IMR-90 (cell line): ENCODE measurements at regions not wholly inside any gene's neighbourhood (a gene's known extent, or its start where the extent isn't known, plus 50 kb on each side); places are given as distances from the start of the nearest gene placed in this dataset.

Source experiments
- ATAC-seq: fragments of 200-7000 bp; cut with Tn5 transposase; 2 replicates; pipeline ENCODE4 v1.9.1; 2020; ENCODE audit warnings: low read depth, mild to moderate bottlenecking, moderate library complexity
- BruUV-seq: library from RNA; stranded (reverse); fragments of 400-500 nt; replicated peaks from 2 replicates; lab custom pipeline; 2021; lab: Mats Ljungman, UMichigan
- CTCF ChIA-PET: fragments of 300-600 bp; formaldehyde crosslinking; extraction: SDS; loops from one replicate; lab custom pipeline; 2021; ENCODE audit warnings: antibody characterized with exemption; lab: Yijun Ruan, JAX
- POLR2A ChIA-PET: fragments of 300-600 bp; sonication (Branson Sonifier 250); formaldehyde crosslinking; loops from one replicate; lab custom pipeline; 2022; ENCODE audit warnings: antibody characterized with exemption; ENCODE audit not compliant: unreplicated experiment; lab: Charles Lee
- DNase-seq: peaks from one replicate; pipeline ENCODE4 v3.0.0; 2013
- H2AFZ ChIP-seq: replicated peaks from 2 replicates; pipeline ENCODE3; 2013; ENCODE audit warnings: low read length, mild to moderate bottlenecking; ENCODE audit not compliant: poor library complexity
- H2AK5ac ChIP-seq: 2 replicates; pipeline ENCODE4 v1.6.1; 2013; ENCODE audit warnings: low read depth, low read length, inconsistent platforms
- H2AK9ac ChIP-seq: replicated peaks from 2 replicates; pipeline ENCODE3; 2013; ENCODE audit warnings: mild to moderate bottlenecking, low read depth, low read length, moderate library complexity; ENCODE audit not compliant: poor library complexity
- H2BK120ac ChIP-seq: 2 replicates; pipeline ENCODE4 v1.6.1; 2013; ENCODE audit warnings: low read depth, low read length, inconsistent platforms
- H2BK15ac ChIP-seq: 3 replicates; pipeline ENCODE4 v1.6.1; 2013; ENCODE audit warnings: low read depth, low read length, inconsistent platforms
- H2BK20ac ChIP-seq: 2 replicates; pipeline ENCODE4 v1.6.1; 2013; ENCODE audit warnings: low read depth, mild to moderate bottlenecking, inconsistent platforms, low read length, moderate library complexity
- H2BK5ac ChIP-seq: 2 replicates; pipeline ENCODE4 v1.6.1; 2013; ENCODE audit warnings: mild to moderate bottlenecking, low read depth, low read length, inconsistent platforms; ENCODE audit not compliant: poor library complexity, severe bottlenecking
- H3K14ac ChIP-seq: replicated peaks from 2 replicates; pipeline ENCODE4 v1.6.1; 2013; ENCODE audit warnings: low read depth, low read length, inconsistent platforms
- H3K18ac ChIP-seq: 2 replicates; pipeline ENCODE4 v1.6.1; 2013; ENCODE audit warnings: low read depth, low read length, control low read depth
- H3K23ac ChIP-seq: 2 replicates; pipeline ENCODE4 v1.6.1; 2013; ENCODE audit warnings: low read depth, low read length, inconsistent platforms
- H3K27ac ChIP-seq: 2 replicates; pipeline ENCODE4 v1.5.1; 2013; ENCODE audit warnings: mild to moderate bottlenecking, control low read depth, low read length; ENCODE audit not compliant: insufficient read depth
- H3K27me3 ChIP-seq: 2 replicates; pipeline ENCODE4 v1.6.1; 2013; ENCODE audit warnings: low read length; ENCODE audit not compliant: control insufficient read depth, insufficient read depth
- H3K36me3 ChIP-seq: 2 replicates; pipeline ENCODE4 v1.6.1; 2013; ENCODE audit warnings: low read length, mixed read lengths; ENCODE audit not compliant: control insufficient read depth, insufficient read depth
- H3K4ac ChIP-seq: 2 replicates; pipeline ENCODE4 v1.6.1; 2013; ENCODE audit warnings: low read depth, low read length, inconsistent platforms
- H3K4me1 ChIP-seq: 2 replicates; pipeline ENCODE4 v1.6.1; 2013; ENCODE audit warnings: low read length, mixed read lengths; ENCODE audit not compliant: control insufficient read depth, insufficient read depth
- H3K4me2 ChIP-seq: 2 replicates; pipeline ENCODE4 v1.6.1; 2013; ENCODE audit warnings: low read depth, mild to moderate bottlenecking, control low read depth, low read length, moderate library complexity
- H3K4me3 ChIP-seq: 2 replicates; pipeline ENCODE4 v1.5.1; 2013; ENCODE audit warnings: low read depth, mild to moderate bottlenecking, control low read depth, low read length, moderate library complexity; ENCODE audit not compliant: insufficient read depth
- H3K56ac ChIP-seq: 2 replicates; pipeline ENCODE4 v1.6.1; 2013; ENCODE audit warnings: low read length, inconsistent platforms; ENCODE audit not compliant: insufficient read depth; ENCODE audit errors: extremely low read depth
- H3K79me1 ChIP-seq, 2 experiments: 2 replicates each; pipeline ENCODE4 v1.6.1; 2013; ENCODE audit warnings: low read length in 2 of 2, inconsistent platforms in 1 of 2, low read depth in 1 of 2
- H3K9ac ChIP-seq: 2 replicates; pipeline ENCODE4 v1.6.1; 2013; ENCODE audit warnings: low read depth, low read length, control low read depth
- H3K9me1 ChIP-seq: 2 replicates; pipeline ENCODE4 v1.6.1; 2013; ENCODE audit warnings: low read length, inconsistent platforms; ENCODE audit not compliant: insufficient read depth
- H3K9me3 ChIP-seq: 2 replicates; pipeline ENCODE4 v1.6.1; 2013; ENCODE audit warnings: low read length; ENCODE audit not compliant: control insufficient read depth, insufficient read depth
- H4K20me1 ChIP-seq: 2 replicates; pipeline ENCODE4 v1.6.1; 2013; ENCODE audit warnings: low read length, inconsistent platforms; ENCODE audit not compliant: insufficient read depth
- H4K5ac ChIP-seq: 2 replicates; pipeline ENCODE4 v1.6.1; 2013; ENCODE audit warnings: mild to moderate bottlenecking, low read depth, low read length, control low read depth
- H4K8ac ChIP-seq, 2 experiments: 2 replicates each; pipeline ENCODE4 v1.6.1; 2013; ENCODE audit warnings: low read depth in 2 of 2, low read length in 2 of 2, control low read depth in 1 of 2, inconsistent platforms in 1 of 2
- H4K91ac ChIP-seq: 2 replicates; pipeline ENCODE4 v1.6.1; 2013; ENCODE audit warnings: low read depth, low read length, inconsistent platforms; ENCODE audit not compliant: insufficient read depth
- BHLHE40 ChIP-seq: fragments of 150-350 bp; IDR thresholded peaks from 2 replicates; pipeline ENCODE4 v1.6.1; 2016; ENCODE audit warnings: mild to moderate bottlenecking, low read depth, low read length
- CEBPB ChIP-seq: IDR thresholded peaks from 2 replicates; pipeline ENCODE4 v1.6.1; 2012; ENCODE audit warnings: low read depth, low read length, improper control_type of control experiment
- CHD1 ChIP-seq: IDR thresholded peaks from 2 replicates; pipeline ENCODE4 v1.6.1; 2012; ENCODE audit warnings: low read depth, low read length, improper control_type of control experiment
- FOS ChIP-seq: fragments of 150-350 bp; IDR thresholded peaks from 2 replicates; pipeline ENCODE4 v1.6.1; 2016; ENCODE audit warnings: low read depth, low read length
- MAFK ChIP-seq: IDR thresholded peaks from 2 replicates; pipeline ENCODE4 v1.6.1; 2012; ENCODE audit warnings: low read depth, low read length, improper control_type of control experiment
- MAZ ChIP-seq: IDR thresholded peaks from 2 replicates; pipeline ENCODE4 v1.6.1; 2012; ENCODE audit warnings: low read depth, mild to moderate bottlenecking, low read length, improper control_type of control experiment, moderate library complexity, borderline replicate concordance
- MXI1 ChIP-seq: IDR thresholded peaks from 2 replicates; pipeline ENCODE4 v1.6.1; 2012; ENCODE audit warnings: low read depth, mild to moderate bottlenecking, low read length, moderate library complexity, borderline replicate concordance
- NFE2L2 ChIP-seq: fragments of 150-350 bp; IDR thresholded peaks from 2 replicates; pipeline ENCODE4 v1.6.1; 2016; ENCODE audit warnings: low read depth, mild to moderate bottlenecking, low read length
- RFX5 ChIP-seq: IDR thresholded peaks from 2 replicates; pipeline ENCODE4 v1.8.0; 2012; ENCODE audit warnings: low read depth, mild to moderate bottlenecking, low read length, moderate library complexity
- WGBS, 2 experiments: methylation state at CpG; one replicate each; pipeline versions ENCODE4 v1.1.5 to v1.1.7; 2013; ENCODE audit warnings: missing lambda C conversion rate in 2 of 2; ENCODE audit not compliant: insufficient read length in 1 of 2; ENCODE audit errors: extremely low coverage in 2 of 2; 5-methylcytosine and 5-hydroxymethylcytosine counted together
- dilution Hi-C: fragments of 300-500 bp; cut with HindIII; formaldehyde crosslinking; loops from one replicate; pipeline ENCODE4 v1.14.3; 2018; ENCODE audit warnings: low sequenced_read_pairs; ENCODE audit not compliant: unreplicated experiment
- in situ Hi-C: fragments of 300-500 bp; cut with MboI; formaldehyde crosslinking; loops from 3 replicates; pipeline ENCODE4 v1.14.3; 2019; ENCODE audit warnings: low sequenced_read_pairs, inconsistent platforms, mixed read lengths
- intact Hi-C: fragments of 100-400 bp; cut with micrococcal nuclease; formaldehyde crosslinking; loops from 2 replicates; pipeline ENCODE4 v1.10.0; 2022
- TF ChIP-seq, protein P1 (sequence below): conservative IDR thresholded peaks from 2 replicates; pipeline ENCODE4 v1.5.1; 2012; ENCODE audit warnings: mild to moderate bottlenecking, low read depth, low read length, improper control_type of control experiment
- TF ChIP-seq, protein P2 (sequence below): fragments of 150-350 bp; IDR thresholded peaks from 2 replicates; pipeline ENCODE4 v1.6.1; 2017; ENCODE audit warnings: mild to moderate bottlenecking, antibody characterized with exemption, low read length, low read depth

DNA sequence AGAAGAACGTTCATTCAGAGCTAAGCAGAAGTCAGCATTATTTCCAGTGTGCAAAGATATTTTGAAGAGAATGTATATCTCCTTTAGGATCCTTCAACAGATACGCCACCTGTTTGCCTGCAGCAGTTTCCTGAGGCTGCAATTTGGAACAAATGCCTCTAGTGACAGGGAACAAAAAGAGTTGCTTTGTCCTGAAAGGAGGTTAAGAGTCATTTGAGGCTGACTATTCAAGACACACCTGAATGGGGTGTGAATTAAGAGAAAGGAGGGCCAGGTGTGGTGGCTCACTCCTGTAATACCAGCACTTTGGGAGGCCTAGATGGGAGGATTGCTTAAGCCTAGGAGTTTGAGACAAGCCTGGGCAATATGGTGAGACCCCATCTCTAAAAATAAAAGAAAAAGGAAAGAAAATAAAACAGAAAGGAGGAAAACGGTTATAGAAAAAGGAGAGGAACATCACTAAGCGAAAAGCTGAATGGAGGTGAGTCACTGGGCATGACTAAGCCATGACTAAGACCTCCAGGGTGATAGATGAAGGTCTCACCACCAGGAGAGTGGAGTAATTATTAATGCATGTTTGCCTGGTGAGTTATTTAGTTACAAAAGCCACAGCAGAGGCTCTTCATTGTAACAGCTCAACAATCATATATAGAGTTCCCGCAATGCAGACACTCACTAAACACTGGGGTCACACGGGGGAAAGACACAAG lies 255.2 kb upstream of the TNC start:
- peak; percentile 98 for DNase-seq

More for the DNA sequence above, 255.2 kb upstream of the TNC start:
- peak overlapping the region; percentile 94 for H2BK20ac ChIP-seq
- peak overlapping the region; percentile 57; the same call in 2 of the 3 replicates for H2BK15ac ChIP-seq
- H4K8ac ChIP-seq, result peak overlapping the region; percentile 33 to 54
- no peaks in the 10 kb centered on the region; the same call in 1 of the 2 replicates for H3K9me3 ChIP-seq
- peak overlapping the region; percentile 83 for H3K4ac ChIP-seq
- no CpG with 5 or more reads among the region's 6 CpGs for WGBS, 2 experiments
- peak overlapping the region; percentile 50; the same call in 1 of the 2 replicates for H3K14ac ChIP-seq
- ATAC-seq, result peak; percentile 81
- dilution Hi-C loops (no loop called here), intact Hi-C loops (loop anchor here (2.0 to 10.0 kb wide), 3 partner anchors 144 to 168 kb away; no protein-coding TSS in a partner anchor), in situ Hi-C loops (no loop called here)
- H3K18ac ChIP-seq, result peak overlapping the region; percentile 90
- H2AK5ac ChIP-seq, result peak overlapping the region; percentile 90
- no peak overlapping the region for H2AFZ ChIP-seq
- H2BK120ac ChIP-seq, result peak overlapping the region; percentile 83
- H3K4me1 ChIP-seq, result peaks cover 10% of the 10 kb centered on the region
- peak overlapping the region; percentile 84 for H4K5ac ChIP-seq
- H2BK5ac ChIP-seq, result peak overlapping the region; percentile 82
- BruUV-seq, result no TSS peak
- H4K91ac ChIP-seq, result peak overlapping the region; percentile 88
- H3K36me3 ChIP-seq, result no peaks in the 10 kb centered on the region
- H3K9ac ChIP-seq, result peak overlapping the region; percentile 53; the same call in 1 of the 2 replicates
- no peak overlapping the region for H2AK9ac ChIP-seq
- POLR2A ChIA-PET, result no interaction called here
- H3K27ac ChIP-seq, result peak overlapping the region; percentile 86
- H3K27me3 ChIP-seq, result no peaks in the 10 kb centered on the region
- H3K4me3 ChIP-seq, result no peak overlapping the region
- peak overlapping the region; percentile 62 for H3K4me2 ChIP-seq
- H3K79me1 ChIP-seq, result no peaks in the 10 kb centered on the region
- no peaks in the 10 kb centered on the region for H4K20me1 ChIP-seq
- H3K56ac ChIP-seq, result peak overlapping the region; percentile 13; the same call in 1 of the 2 replicates
- TF ChIP-seq FOS (peak; percentile 99), RFX5 (no peak), MXI1 (no peak), CHD1 (no peak), CEBPB (peak; percentile 43; the same call in 1 of the 2 replicates), BHLHE40 (peak; percentile 75; the same call in 1 of the 2 replicates), NFE2L2 (peak; percentile 69; the same call in 1 of the 2 replicates), MAZ (peak; percentile 38; the same call in 1 of the 2 replicates), MAFK (peak; percentile 43; the same call in 1 of the 2 replicates)
- TF ChIP-seq, protein P1, sequence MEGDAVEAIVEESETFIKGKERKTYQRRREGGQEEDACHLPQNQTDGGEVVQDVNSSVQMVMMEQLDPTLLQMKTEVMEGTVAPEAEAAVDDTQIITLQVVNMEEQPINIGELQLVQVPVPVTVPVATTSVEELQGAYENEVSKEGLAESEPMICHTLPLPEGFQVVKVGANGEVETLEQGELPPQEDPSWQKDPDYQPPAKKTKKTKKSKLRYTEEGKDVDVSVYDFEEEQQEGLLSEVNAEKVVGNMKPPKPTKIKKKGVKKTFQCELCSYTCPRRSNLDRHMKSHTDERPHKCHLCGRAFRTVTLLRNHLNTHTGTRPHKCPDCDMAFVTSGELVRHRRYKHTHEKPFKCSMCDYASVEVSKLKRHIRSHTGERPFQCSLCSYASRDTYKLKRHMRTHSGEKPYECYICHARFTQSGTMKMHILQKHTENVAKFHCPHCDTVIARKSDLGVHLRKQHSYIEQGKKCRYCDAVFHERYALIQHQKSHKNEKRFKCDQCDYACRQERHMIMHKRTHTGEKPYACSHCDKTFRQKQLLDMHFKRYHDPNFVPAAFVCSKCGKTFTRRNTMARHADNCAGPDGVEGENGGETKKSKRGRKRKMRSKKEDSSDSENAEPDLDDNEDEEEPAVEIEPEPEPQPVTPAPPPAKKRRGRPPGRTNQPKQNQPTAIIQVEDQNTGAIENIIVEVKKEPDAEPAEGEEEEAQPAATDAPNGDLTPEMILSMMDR, result no peak
- TF ChIP-seq, protein P2, sequence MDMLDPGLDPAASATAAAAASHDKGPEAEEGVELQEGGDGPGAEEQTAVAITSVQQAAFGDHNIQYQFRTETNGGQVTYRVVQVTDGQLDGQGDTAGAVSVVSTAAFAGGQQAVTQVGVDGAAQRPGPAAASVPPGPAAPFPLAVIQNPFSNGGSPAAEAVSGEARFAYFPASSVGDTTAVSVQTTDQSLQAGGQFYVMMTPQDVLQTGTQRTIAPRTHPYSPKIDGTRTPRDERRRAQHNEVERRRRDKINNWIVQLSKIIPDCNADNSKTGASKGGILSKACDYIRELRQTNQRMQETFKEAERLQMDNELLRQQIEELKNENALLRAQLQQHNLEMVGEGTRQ, result no peak
- CTCF ChIA-PET, result interaction anchor here (0.6 kb wide), 1 partner anchor 8 kb away, joined by 3 read pairs; no protein-coding TSS in a partner anchor
- H3K23ac ChIP-seq, result no peak overlapping the region; the same call in 1 of the 2 replicates
- 0 out of 2 replicates have a peak, but pooled peaks cover 3% of the 10 kb centered on the region for H3K9me1 ChIP-seq
